Mesendoderm (in vitro differentiated cells): ENCODE measurements at regions not wholly inside any gene's neighbourhood (a gene's known extent, or its start where the extent isn't known, plus 50 kb on each side); places are given as distances from the start of the nearest gene placed in this dataset.

Source experiments
- DNase-seq: peaks from one replicate; pipeline ENCODE4 v3.0.0; 2013
- H2AK5ac ChIP-seq: 2 replicates; pipeline ENCODE4 v1.6.1; 2013; ENCODE audit warnings: low read length, inconsistent platforms
- H2BK120ac ChIP-seq: 2 replicates; pipeline ENCODE4 v1.6.1; 2013; ENCODE audit warnings: low read depth, mild to moderate bottlenecking, low read length, moderate library complexity, mixed read lengths
- H2BK15ac ChIP-seq: replicated peaks from 2 replicates; pipeline ENCODE4 v1.6.1; 2013; ENCODE audit warnings: low read depth, mild to moderate bottlenecking, moderate library complexity
- H2BK5ac ChIP-seq: 2 replicates; pipeline ENCODE4 v1.6.1; 2013; ENCODE audit warnings: low read length, inconsistent platforms
- H3K18ac ChIP-seq: 2 replicates; pipeline ENCODE4 v1.6.1; 2013; ENCODE audit warnings: mild to moderate bottlenecking, low read length, mixed read lengths
- H3K23ac ChIP-seq: one replicate; pipeline ENCODE4 v1.6.1; 2013; ENCODE audit warnings: low read length
- H3K27ac ChIP-seq: 2 replicates; pipeline ENCODE4 v1.5.1; 2013; ENCODE audit warnings: low read depth, mild to moderate bottlenecking, inconsistent platforms, low read length, moderate library complexity
- H3K27me3 ChIP-seq: 2 replicates; pipeline ENCODE4 v1.6.1; 2013; ENCODE audit warnings: low read length, control low read depth, mild to moderate bottlenecking, inconsistent platforms; ENCODE audit not compliant: insufficient read depth, poor library complexity
- H3K36me3 ChIP-seq: 2 replicates; pipeline ENCODE4 v1.6.1; 2013; ENCODE audit warnings: low read length, inconsistent platforms; ENCODE audit not compliant: control insufficient read depth, insufficient read depth
- H3K4ac ChIP-seq: one replicate; pipeline ENCODE4 v1.6.1; 2013; ENCODE audit warnings: low read depth, mild to moderate bottlenecking, low read length, moderate library complexity
- H3K4me1 ChIP-seq: 2 replicates; pipeline ENCODE4 v1.6.1; 2013; ENCODE audit warnings: low read depth, low read length, inconsistent platforms; ENCODE audit not compliant: control insufficient read depth
- H3K4me2 ChIP-seq: 2 replicates; pipeline ENCODE4 v1.6.1; 2013; ENCODE audit warnings: low read length
- H3K4me3 ChIP-seq: 2 replicates; pipeline ENCODE4 v1.5.1; 2013; ENCODE audit warnings: mild to moderate bottlenecking, low read length
- H3K56ac ChIP-seq: one replicate; pipeline ENCODE4 v1.6.1; 2013; ENCODE audit warnings: low read length
- H3K79me1 ChIP-seq: 2 replicates; pipeline ENCODE4 v1.6.1; 2013; ENCODE audit warnings: low read length, inconsistent platforms
- H3K79me2 ChIP-seq: 2 replicates; pipeline ENCODE4 v1.6.1; 2013; ENCODE audit warnings: mild to moderate bottlenecking, low read length; ENCODE audit not compliant: control insufficient read depth, insufficient read depth
- H3K9ac ChIP-seq: 2 replicates; pipeline ENCODE4 v1.6.1; 2013; ENCODE audit warnings: low read length, inconsistent platforms
- H4K5ac ChIP-seq: one replicate; pipeline ENCODE4 v1.6.1; 2013; ENCODE audit warnings: low read length
- H4K8ac ChIP-seq: one replicate; pipeline ENCODE4 v1.6.1; 2013; ENCODE audit warnings: low read depth, mild to moderate bottlenecking, control low read depth, low read length, moderate library complexity
- WGBS: extraction: QIAGEN DNeasy Blood & Tissue Kit; methylation state at CpG from one replicate; pipeline ENCODE4 v1.1.7; 2013; ENCODE audit warnings: low lambda C conversion rate, missing lambda C conversion rate; ENCODE audit not compliant: insufficient coverage; ENCODE audit errors: extremely low coverage; 5-methylcytosine and 5-hydroxymethylcytosine counted together

GRCh38 chr15:81072551-81072950 is 61.5 kb upstream of the CFAP161 start:
- no peak overlapping the region for H3K4me2 ChIP-seq
- H3K79me1 ChIP-seq, result no peaks in the 10 kb centered on the region
- no peak overlapping the region for H3K27ac ChIP-seq
- no peak overlapping the region for H3K9ac ChIP-seq
- H3K4me3 ChIP-seq, result no peak overlapping the region
- H3K36me3 ChIP-seq, result no peaks in the 10 kb centered on the region
- no peak overlapping the region for H2BK15ac ChIP-seq
- no peak overlapping the region for H4K5ac ChIP-seq
- H3K27me3 ChIP-seq, result no peaks in the 10 kb centered on the region
- H3K18ac ChIP-seq, result no peak overlapping the region
- no peak overlapping the region for H3K23ac ChIP-seq
- DNase-seq, result no peak
- H4K8ac ChIP-seq, result no peak overlapping the region
- H2BK5ac ChIP-seq, result no peak overlapping the region
- H2BK120ac ChIP-seq, result no peak overlapping the region
- no peak overlapping the region for H3K56ac ChIP-seq
- no peaks in the 10 kb centered on the region for H3K4me1 ChIP-seq
- no peak overlapping the region for H3K4ac ChIP-seq
- H3K79me2 ChIP-seq, result no peaks in the 10 kb centered on the region
- H2AK5ac ChIP-seq, result no peak overlapping the region
- WGBS, result no CpG with 5 or more reads among the region's 5 CpGs

GRCh38 chr15:81073801-81074200 is 60.3 kb upstream of the CFAP161 start:
- Histone ChIP-seq H2BK120ac (no peak overlapping the region), H3K23ac (no peak overlapping the region), H3K4me2 (no peak overlapping the region), H3K4me1 (no peaks in the 10 kb centered on the region), H4K5ac (no peak overlapping the region), H4K8ac (no peak overlapping the region), H2BK15ac (no peak overlapping the region), H3K18ac (no peak overlapping the region), H3K79me1 (no peaks in the 10 kb centered on the region), H3K4me3 (no peak overlapping the region), H3K56ac (no peak overlapping the region), H3K27me3 (no peaks in the 10 kb centered on the region), H3K9ac (no peak overlapping the region), H3K4ac (no peak overlapping the region), H2BK5ac (no peak overlapping the region), H3K27ac (no peak overlapping the region), H3K36me3 (no peaks in the 10 kb centered on the region), H2AK5ac (no peak overlapping the region), H3K79me2 (no peaks in the 10 kb centered on the region)
- DNase-seq, result no peak
- no CpG with 5 or more reads among the region's 1 CpG for WGBS

GRCh38 chr15:81074773-81075172 is 59.3 kb upstream of the CFAP161 start:
- WGBS, result no CpG with 5 or more reads among the region's 2 CpGs
- no peaks in the 10 kb centered on the region for H3K79me1 ChIP-seq

GRCh38 chr15:81075272-81075671 is 58.8 kb upstream of the CFAP161 start:
- DNase-seq, result no peak
- H3K4me3 ChIP-seq, result no peak overlapping the region
- no peak overlapping the region for H3K4ac ChIP-seq
- H4K8ac ChIP-seq, result no peak overlapping the region
- H3K79me2 ChIP-seq, result no peaks in the 10 kb centered on the region
- no peak overlapping the region for H3K56ac ChIP-seq
- no peak overlapping the region for H3K27ac ChIP-seq
- H2BK15ac ChIP-seq, result no peak overlapping the region
- no peaks in the 10 kb centered on the region for H3K4me1 ChIP-seq
- no CpG with 5 or more reads among the region's 3 CpGs for WGBS
- H3K79me1 ChIP-seq, result no peaks in the 10 kb centered on the region
- H3K27me3 ChIP-seq, result no peaks in the 10 kb centered on the region
- no peak overlapping the region for H2AK5ac ChIP-seq
- H3K23ac ChIP-seq, result no peak overlapping the region
- H3K4me2 ChIP-seq, result no peak overlapping the region
- no peak overlapping the region for H3K18ac ChIP-seq
- no peak overlapping the region for H3K9ac ChIP-seq
- H4K5ac ChIP-seq, result no peak overlapping the region
- H3K36me3 ChIP-seq, result no peaks in the 10 kb centered on the region
- H2BK5ac ChIP-seq, result no peak overlapping the region
- no peak overlapping the region for H2BK120ac ChIP-seq

More at GRCh38 chr15:81074773-81075172, 59.3 kb upstream of the CFAP161 start:
- Histone ChIP-seq H3K9ac (no peak overlapping the region), H3K27me3 (no peaks in the 10 kb centered on the region), H3K27ac (no peak overlapping the region), H3K79me2 (no peaks in the 10 kb centered on the region), H3K56ac (no peak overlapping the region), H3K4me1 (no peaks in the 10 kb centered on the region), H3K4me2 (no peak overlapping the region), H4K8ac (no peak overlapping the region), H2BK15ac (no peak overlapping the region), H2BK5ac (no peak overlapping the region), H2BK120ac (no peak overlapping the region), H3K4me3 (no peak overlapping the region), H3K23ac (no peak overlapping the region), H4K5ac (no peak overlapping the region), H3K18ac (no peak overlapping the region), H3K36me3 (no peaks in the 10 kb centered on the region), H2AK5ac (no peak overlapping the region), H3K4ac (no peak overlapping the region)
- no peak for DNase-seq

- DNase-seq, result no peak
- Histone ChIP-seq H3K27ac (no peak overlapping the region), H3K36me3 (no peaks in the 10 kb centered on the region), H3K9ac (no peak overlapping the region), H2BK15ac (no peak overlapping the region), H3K56ac (no peak overlapping the region), H3K4ac (no peak overlapping the region), H4K8ac (no peak overlapping the region), H3K4me3 (no peak overlapping the region), H3K79me2 (no peaks in the 10 kb centered on the region), H3K18ac (no peak overlapping the region), H3K4me1 (no peaks in the 10 kb centered on the region), H3K27me3 (no peaks in the 10 kb centered on the region), H2BK5ac (no peak overlapping the region), H2AK5ac (no peak overlapping the region), H4K5ac (no peak overlapping the region), H2BK120ac (no peak overlapping the region), H3K79me1 (no peaks in the 10 kb centered on the region), H3K23ac (no peak overlapping the region), H3K4me2 (no peak overlapping the region)
- WGBS, result no CpG with 5 or more reads among the region's 2 CpGs
Observed at GRCh38 chr15:81080996-81081395, 53.1 kb upstream of the CFAP161 start.

GRCh38 chr15:81083201-81083600 is 50.9 kb upstream of the CFAP161 start:
- H3K79me2 ChIP-seq, result no peaks in the 10 kb centered on the region
- H2AK5ac ChIP-seq, result no peak overlapping the region
- no peak overlapping the region for H3K4me3 ChIP-seq
- no peak overlapping the region for H2BK120ac ChIP-seq
- WGBS, result no CpG with 5 or more reads among the region's 3 CpGs
- no peaks in the 10 kb centered on the region for H3K36me3 ChIP-seq
- no peak for DNase-seq
- no peak overlapping the region for H2BK15ac ChIP-seq
- H3K18ac ChIP-seq, result no peak overlapping the region
- no peak overlapping the region for H3K4ac ChIP-seq
- no peak overlapping the region for H4K8ac ChIP-seq
- H4K5ac ChIP-seq, result no peak overlapping the region
- H3K9ac ChIP-seq, result no peak overlapping the region
- no peaks in the 10 kb centered on the region for H3K79me1 ChIP-seq
- H3K4me1 ChIP-seq, result no peaks in the 10 kb centered on the region
- H2BK5ac ChIP-seq, result no peak overlapping the region
- H3K4me2 ChIP-seq, result no peak overlapping the region
- H3K27ac ChIP-seq, result no peak overlapping the region
- no peak overlapping the region for H3K56ac ChIP-seq
- H3K23ac ChIP-seq, result no peak overlapping the region
- no peaks in the 10 kb centered on the region for H3K27me3 ChIP-seq
